ENCODE measurements at regions not wholly inside any gene's neighbourhood (a gene's known extent, or its start where the extent isn't known, plus 50 kb on each side); places are given as distances from the start of the nearest gene placed in this dataset.
"Not testable (repeated sequence)": the region's sequence is repeated elsewhere in the genome, so short reads cannot be mapped to it uniquely, and the experiment has no call there.

GRCh38 chr7:155953781-155954549, 141.7 kb upstream of the SHH start:
- DNase-seq, result no peak

DNA sequence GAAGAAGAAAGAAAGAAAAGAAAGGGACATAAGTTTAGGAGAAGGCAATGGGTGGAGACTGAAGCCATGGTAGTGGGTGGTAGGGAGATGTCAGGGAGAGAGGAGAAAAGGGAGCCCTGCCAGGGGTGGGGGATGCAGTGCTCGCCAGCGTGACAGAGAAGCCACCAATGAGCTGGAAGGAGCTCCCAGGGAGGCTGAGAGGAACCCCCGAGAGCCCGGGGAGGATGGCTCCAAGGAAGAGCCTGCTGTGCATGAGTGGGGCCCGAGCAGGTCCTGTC, 141.2 kb upstream of the SHH start:
- DNase-seq, result no peak

GRCh38 chr7:155951554-155952158, 139.4 kb upstream of the SHH start:
- DNase-seq, result no peak

- DNase-seq, result no peak
Observed at GRCh38 chr7:155950898-155951553, 138.8 kb upstream of the SHH start.

DNA sequence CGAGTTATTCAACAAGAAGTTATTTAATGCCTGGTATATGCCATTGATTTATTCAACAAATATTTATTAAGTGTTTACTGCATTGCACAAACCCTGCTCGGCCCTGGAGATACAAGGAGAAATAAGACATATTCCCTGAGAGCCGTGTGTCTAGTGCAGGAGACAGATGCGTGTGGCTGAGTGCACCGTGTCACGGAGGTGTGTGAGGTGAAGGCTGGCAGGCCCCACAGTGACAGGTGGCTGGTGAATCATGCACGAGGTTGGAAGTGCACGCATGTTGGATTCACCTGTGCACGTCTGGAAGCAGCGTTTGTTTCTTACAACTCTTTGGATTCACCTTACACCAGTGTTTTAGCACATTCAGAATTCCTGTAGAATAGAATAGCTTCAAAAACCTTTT, 136.6 kb upstream of the SHH start:
- DNase-seq, result no peak

DNA sequence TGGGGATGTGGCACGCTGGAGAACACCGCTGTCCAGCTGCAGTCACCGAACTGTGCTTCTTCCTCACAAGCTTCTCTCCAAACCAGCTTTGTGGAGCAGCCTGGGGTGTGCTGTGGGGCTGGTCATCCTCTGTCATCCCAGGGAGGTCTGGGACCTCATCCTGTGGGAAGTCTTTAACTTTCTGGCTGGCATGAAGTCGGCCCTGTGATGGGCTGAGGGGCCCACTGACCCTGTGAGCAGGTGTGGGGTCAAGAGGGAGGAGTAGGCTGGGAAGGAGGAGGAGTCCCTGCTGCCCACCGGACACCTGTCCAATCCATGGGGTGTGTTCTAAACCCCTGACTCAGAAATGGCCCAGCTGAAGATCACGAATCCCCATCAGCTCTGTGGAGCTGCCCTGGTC, 136.2 kb upstream of the SHH start:
- no peak for DNase-seq

- DNase-seq, result no peak
Observed at GRCh38 chr7:155947051-155947450, 134.8 kb upstream of the SHH start.

DNA sequence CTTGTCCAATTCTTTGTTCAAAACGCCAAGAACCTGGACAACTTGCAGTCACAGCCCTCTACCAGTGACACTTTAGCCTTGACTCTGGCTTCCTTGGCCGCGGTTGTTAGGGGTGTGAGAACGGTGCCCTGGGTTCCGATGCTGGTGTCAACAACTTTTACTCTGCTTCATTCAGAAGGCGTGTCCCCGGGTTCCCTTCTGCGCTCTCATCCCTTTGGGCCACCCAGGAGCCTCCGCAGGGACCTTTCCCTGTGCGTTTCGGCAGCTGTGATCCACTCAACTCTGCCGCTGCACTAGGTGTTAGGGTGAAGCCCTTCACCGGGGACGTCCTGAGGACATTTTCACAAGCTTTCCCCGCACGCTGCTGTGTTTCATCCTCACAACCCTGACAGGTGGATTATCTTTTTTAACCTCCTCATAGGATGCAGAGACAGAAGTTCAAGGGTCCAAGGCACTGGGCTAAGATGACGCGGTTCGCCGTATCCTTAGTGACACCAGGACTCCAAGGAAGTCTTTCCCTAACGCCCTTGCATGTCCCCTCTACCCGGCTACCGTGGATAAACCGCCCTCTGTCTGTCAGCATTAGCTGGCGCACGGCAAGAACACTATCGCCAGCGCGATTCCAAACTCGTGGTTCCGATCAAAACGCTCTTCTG, 133.5 kb upstream of the SHH start:
- no peak for DNase-seq

GRCh38 chr7:155944901-155945300, 132.6 kb upstream of the SHH start:
- no peak for DNase-seq

DNA sequence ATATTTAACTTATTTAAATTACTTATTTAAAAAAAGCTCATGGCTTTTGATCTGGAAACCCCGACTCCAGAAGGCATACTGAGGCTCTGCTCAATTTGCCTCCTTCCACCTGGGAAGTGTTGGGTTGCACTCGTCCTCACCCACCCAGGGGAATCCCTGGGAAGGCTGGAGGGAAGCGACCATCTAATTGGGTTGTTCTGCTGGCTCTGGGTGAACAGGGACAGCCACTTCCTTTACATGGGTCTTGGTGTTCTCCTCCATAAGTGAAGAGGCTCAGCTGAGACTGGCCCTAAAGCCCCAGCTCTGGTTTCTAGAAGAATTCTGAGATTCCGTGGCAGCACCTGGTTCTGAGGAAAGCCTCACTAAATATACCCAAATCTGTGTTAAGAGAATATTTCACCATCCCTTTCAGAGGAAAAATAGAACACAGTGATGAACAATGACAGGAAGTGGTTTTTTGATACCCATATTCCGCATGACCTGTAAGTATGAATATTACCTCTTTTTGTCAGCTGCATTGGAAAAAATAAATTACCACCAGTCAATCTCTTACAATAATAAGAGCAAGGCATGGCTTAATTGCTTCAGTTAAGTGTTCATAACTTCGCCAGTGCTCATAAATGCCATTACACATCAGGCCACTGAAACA, 131.1 kb upstream of the SHH start:
- DNase-seq, result no peak

GRCh38 chr7:155942226-155942950, 130.1 kb upstream of the SHH start:
- no peak for DNase-seq

- DNase-seq, result no peak
Observed at GRCh38 chr7:155941688-155942087, 129.4 kb upstream of the SHH start.

DNA sequence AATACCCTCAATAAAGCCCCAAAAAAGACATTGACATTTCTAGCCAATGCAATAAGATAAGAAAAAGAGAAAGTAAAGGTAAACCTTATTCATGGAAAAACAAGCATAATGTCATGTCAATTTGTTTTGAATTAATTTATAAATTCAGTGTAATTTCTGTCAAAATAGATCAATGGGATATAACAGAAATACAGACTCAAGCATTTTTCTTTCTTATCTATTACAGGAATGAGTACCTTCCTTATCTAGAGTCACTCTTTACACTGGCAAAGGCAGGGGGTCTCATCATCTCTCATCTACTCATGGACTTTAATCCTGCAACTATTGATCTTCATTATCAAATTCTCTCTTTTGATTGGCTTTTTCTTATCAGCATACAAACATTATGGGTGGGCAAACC, 127.1 kb upstream of the SHH start:
- DNase-seq, result no peak

- no peak for DNase-seq
Observed at GRCh38 chr7:155938129-155938528, 125.9 kb upstream of the SHH start.

- no peak for DNase-seq
Observed at GRCh38 chr7:155935726-155936125, 123.5 kb upstream of the SHH start.

DNA sequence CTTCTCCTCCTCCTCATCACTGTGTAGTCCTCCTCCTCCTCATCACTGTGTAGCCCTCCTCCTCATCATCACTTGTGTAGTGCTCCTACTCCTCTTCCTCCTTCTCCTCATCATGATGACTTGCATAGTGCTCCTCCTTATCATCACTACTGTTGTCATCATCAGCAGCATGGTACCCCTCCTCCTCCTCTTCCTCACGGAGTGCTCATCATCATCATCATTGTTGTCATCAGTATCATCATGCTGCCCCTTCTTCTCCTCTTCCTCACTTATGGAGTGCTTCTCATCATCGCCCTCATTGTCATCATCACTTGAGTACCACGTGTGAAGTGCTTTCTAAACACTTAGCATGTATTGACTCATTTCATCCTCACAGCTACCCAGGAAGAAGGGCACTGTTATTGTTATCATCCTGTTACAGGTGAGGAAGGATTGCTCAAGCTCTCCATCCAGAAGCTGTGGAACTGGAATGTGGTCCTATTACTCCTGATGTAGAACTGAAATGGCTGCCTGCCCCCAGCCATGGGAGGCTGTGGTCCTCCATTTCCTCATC, 122.8 kb upstream of the SHH start:
- DNase-seq, result no peak

GRCh38 chr7:155932324-155932723, 120.1 kb upstream of the SHH start:
- DNase-seq, result not testable (repeated sequence)

DNA sequence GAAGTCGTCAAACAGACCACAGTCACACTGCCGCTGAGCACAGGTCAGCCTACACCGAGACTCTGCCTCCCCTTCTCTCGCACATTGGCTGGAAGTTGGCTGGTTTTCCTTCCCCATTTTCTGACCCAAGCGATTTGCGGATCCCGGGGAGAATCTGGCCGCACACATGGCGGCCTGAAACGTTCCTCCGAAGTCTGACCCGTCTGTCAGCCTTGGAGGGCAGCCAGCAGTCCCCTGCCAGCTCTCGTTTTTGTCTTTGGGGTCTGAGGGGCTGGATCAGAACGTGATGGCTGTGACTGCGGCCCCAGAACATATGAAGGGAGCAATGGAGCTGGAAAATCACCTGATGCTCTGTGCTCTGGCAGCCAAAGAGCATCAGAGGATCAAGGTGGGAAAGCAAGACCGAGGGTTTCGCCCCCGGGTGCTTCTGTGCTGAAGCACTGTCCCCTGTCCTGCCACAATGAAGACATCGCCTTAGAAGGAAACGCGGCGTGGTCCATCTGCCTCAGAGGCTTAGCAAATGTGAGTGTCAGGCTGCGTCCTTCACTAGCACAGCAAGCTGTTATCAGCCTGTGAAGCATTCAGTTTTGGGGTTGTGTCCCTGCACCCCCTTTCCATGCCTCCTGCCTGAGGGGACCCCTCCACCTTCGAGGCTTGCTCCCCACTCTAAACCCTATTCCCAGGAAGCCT, 119.3 kb upstream of the SHH start:
- no peak for DNase-seq

DNA sequence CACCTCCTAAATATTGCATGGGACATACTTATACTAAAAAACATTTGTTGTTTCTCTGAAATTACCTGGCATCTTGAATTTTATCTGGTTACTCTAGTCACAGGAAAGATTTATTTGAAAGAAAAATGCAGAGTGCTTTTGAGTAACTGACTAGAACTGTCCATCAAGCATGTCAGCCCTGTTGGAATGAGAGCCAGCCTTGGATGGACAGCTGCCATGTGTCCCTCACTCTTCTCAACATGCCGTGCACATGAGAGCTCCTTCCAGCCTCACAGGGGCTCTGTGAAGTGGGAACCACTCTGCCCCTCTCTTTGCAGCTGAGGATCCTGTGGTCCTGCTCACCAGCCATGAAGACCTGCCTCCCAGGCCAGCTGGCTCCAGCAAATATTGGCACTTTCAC, 118.3 kb upstream of the SHH start:
- no peak for DNase-seq

GRCh38 chr7:155930061-155930460, 117.8 kb upstream of the SHH start:
- DNase-seq, result no peak

DNA sequence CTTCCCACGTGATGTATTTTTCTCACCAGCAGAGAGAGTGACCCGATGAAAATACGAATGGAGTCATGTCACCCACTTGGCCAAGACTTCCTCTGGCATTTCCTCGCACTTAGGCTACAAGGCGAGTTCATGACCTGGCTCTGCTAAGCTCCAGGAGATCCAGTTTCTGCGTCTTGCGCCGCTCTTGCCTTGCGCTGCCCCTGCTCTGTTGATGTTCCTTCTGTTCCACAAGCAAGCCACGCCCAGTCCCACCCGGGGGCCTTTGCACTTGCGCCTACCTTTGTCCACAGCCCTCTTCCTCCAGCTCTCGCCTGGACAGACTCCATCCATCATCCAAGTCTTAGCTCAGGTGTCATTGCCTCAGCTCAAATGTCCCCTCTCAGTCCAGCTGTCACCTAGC, 116.3 kb upstream of the SHH start:
- DNase-seq, result no peak

GRCh38 chr7:155927905-155928304, 115.6 kb upstream of the SHH start:
- DNase-seq, result no peak

All from NCI-H446 (cell line).